CD8-positive, alpha-beta memory T cell (primary cell): ENCODE measurements at regions not wholly inside any gene's neighbourhood (a gene's known extent, or its start where the extent isn't known, plus 50 kb on each side); places are given as distances from the start of the nearest gene placed in this dataset.

Experiments
- CTCF ChIA-PET: fragments of 350-600 bp; sonication (Branson Sonifier 250); formaldehyde crosslinking; loops from one replicate; lab custom pipeline; 2021; ENCODE audit warnings: antibody characterized with exemption; lab: Charles Lee
- POLR2A ChIA-PET: fragments of 350-600 bp; sonication (Branson Sonifier 250); formaldehyde crosslinking; loops from one replicate; lab custom pipeline; 2021; ENCODE audit warnings: antibody characterized with exemption; lab: Charles Lee
- DNase-seq, 5 donors: peaks; one replicate each; pipeline versions ENCODE4 v3.0.0 to v3.0.0-alpha.2; 2020 to 2022; ENCODE audit warnings: mixed read lengths in 1 of 5
- H3K27ac ChIP-seq: one replicate; pipeline ENCODE4 v1.7.0; 2013; ENCODE audit warnings: low read depth, mild to moderate bottlenecking, low read length, moderate library complexity
- H3K27me3 ChIP-seq: 2 replicates; pipeline ENCODE4 v1.7.0; 2013; ENCODE audit warnings: low read length, mild to moderate bottlenecking; ENCODE audit not compliant: insufficient read depth, poor library complexity, severe bottlenecking
- H3K36me3 ChIP-seq: 2 replicates; pipeline ENCODE4 v1.7.0; 2013; ENCODE audit warnings: mild to moderate bottlenecking, low read length, moderate library complexity; ENCODE audit not compliant: insufficient read depth
- H3K4me1 ChIP-seq: 2 replicates; pipeline ENCODE4 v1.7.0; 2013; ENCODE audit warnings: mild to moderate bottlenecking, low read length, moderate library complexity; ENCODE audit not compliant: insufficient read depth
- H3K4me3 ChIP-seq: 2 replicates; pipeline ENCODE4 v1.7.0; 2013; ENCODE audit warnings: mild to moderate bottlenecking, low read length
- H3K9me3 ChIP-seq: 2 replicates; pipeline ENCODE4 v1.7.0; 2013; ENCODE audit warnings: mild to moderate bottlenecking, low read length
- H3K27ac Mint-ChIP-seq, 8 donors: one replicate each; pipeline ENCODE4 v1.8.0; 2020 to 2021; ENCODE audit warnings: mixed read lengths in 8 of 8, mild to moderate bottlenecking in 6 of 8, inconsistent platforms in 3 of 8, moderate library complexity in 3 of 8
- H3K27me3 Mint-ChIP-seq, 2 donors: one replicate each; pipeline ENCODE4 v1.8.0; 2020 to 2021; ENCODE audit warnings: mixed read lengths in 2 of 2, mild to moderate bottlenecking in 1 of 2, moderate library complexity in 1 of 2
- H3K36me3 Mint-ChIP-seq, 3 donors: one replicate each; pipeline ENCODE4 v1.8.0; 2020 to 2021; ENCODE audit warnings: mixed read lengths in 3 of 3, inconsistent platforms in 1 of 3, mild to moderate bottlenecking in 1 of 3
- H3K4me1 Mint-ChIP-seq, 3 donors: one replicate each; pipeline ENCODE4 v1.8.0; 2020 to 2021; ENCODE audit warnings: mixed read lengths in 3 of 3, inconsistent platforms in 1 of 3, mild to moderate bottlenecking in 1 of 3
- H3K4me3 Mint-ChIP-seq, 7 donors: one replicate each; pipeline ENCODE4 v1.8.0; 2020 to 2021; ENCODE audit warnings: mixed read lengths in 7 of 7, mild to moderate bottlenecking in 6 of 7, moderate library complexity in 4 of 7, inconsistent platforms in 2 of 7
- H3K9me3 Mint-ChIP-seq, 5 donors: one replicate each; pipeline ENCODE4 v1.8.0; 2020 to 2022; ENCODE audit warnings: mixed read lengths in 5 of 5, mild to moderate bottlenecking in 3 of 5, moderate library complexity in 2 of 5, inconsistent platforms in 1 of 5

- Histone ChIP-seq H3K4me1 (no peaks in the 10 kb centered on the region), H3K9me3 (no peaks in the 10 kb centered on the region), H3K36me3 (no peaks in the 10 kb centered on the region), H3K27me3 (no peaks in the 10 kb centered on the region), H3K4me3 (no peak overlapping the region), H3K27ac (no peak overlapping the region)
- no peaks in the 10 kb centered on the region for H3K4me1 Mint-ChIP-seq
- no peaks in the 10 kb centered on the region for H3K36me3 Mint-ChIP-seq
- ChIA-PET POLR2A (no interaction called here), CTCF (no interaction called here)
- H3K27ac Mint-ChIP-seq: no peak overlapping the region
- peaks cover 0 to 1% of the 10 kb centered on the region in 2 donors for H3K27me3 Mint-ChIP-seq
- H3K4me3 Mint-ChIP-seq: no peak overlapping the region
- DNase-seq: no peak
- peaks cover 0 to 2% (median 0%) of the 10 kb centered on the region in 5 donors for H3K9me3 Mint-ChIP-seq
Observed at GRCh38 chr5:98709681-98710080, 63.8 kb upstream of the RGMB start.

GRCh38 chr5:98713027-98713426 is 60.4 kb upstream of the RGMB start:
- Mint-ChIP-seq H3K27ac (no peak overlapping the region), H3K9me3 (peaks cover 0 to 4% (median 0%) of the 10 kb centered on the region in 5 donors)
- CTCF ChIA-PET: no interaction called here

GRCh38 chr5:98713856-98714255 is 59.6 kb upstream of the RGMB start:
- Mint-ChIP-seq H3K27ac (no peak overlapping the region), H3K4me3 (no peak overlapping the region), H3K9me3 (peaks cover 0 to 8% (median 4%) of the 10 kb centered on the region in 5 donors), H3K36me3 (no peaks in the 10 kb centered on the region), H3K27me3 (peaks cover 3% of the 10 kb centered on the region in 2 donors), H3K4me1 (no peaks in the 10 kb centered on the region)
- no peak overlapping the region for H3K4me3 ChIP-seq
- H3K27ac ChIP-seq: no peak overlapping the region
- POLR2A ChIA-PET: no interaction called here
- H3K9me3 ChIP-seq: no peaks in the 10 kb centered on the region
- H3K36me3 ChIP-seq: no peaks in the 10 kb centered on the region
- no peaks in the 10 kb centered on the region for H3K4me1 ChIP-seq
- H3K27me3 ChIP-seq: no peaks in the 10 kb centered on the region
- DNase-seq: no peak
- CTCF ChIA-PET: no interaction called here

More at GRCh38 chr5:98713027-98713426, 60.4 kb upstream of the RGMB start:
- H3K27me3 ChIP-seq: no peaks in the 10 kb centered on the region
- H3K27me3 Mint-ChIP-seq: peaks cover 1 to 3% of the 10 kb centered on the region in 2 donors
- no peaks in the 10 kb centered on the region for H3K9me3 ChIP-seq
- no peaks in the 10 kb centered on the region for H3K36me3 ChIP-seq
- H3K4me3 Mint-ChIP-seq: no peak overlapping the region
- H3K27ac ChIP-seq: no peak overlapping the region
- no peaks in the 10 kb centered on the region for H3K4me1 Mint-ChIP-seq
- no peaks in the 10 kb centered on the region for H3K4me1 ChIP-seq
- no peak for DNase-seq
- no peak overlapping the region for H3K4me3 ChIP-seq
- POLR2A ChIA-PET: no interaction called here
- no peaks in the 10 kb centered on the region for H3K36me3 Mint-ChIP-seq

GRCh38 chr5:98714710-98715288 is 58.7 kb upstream of the RGMB start:
- Histone ChIP-seq H3K27ac (no peak overlapping the region), H3K36me3 (no peaks in the 10 kb centered on the region), H3K4me1 (no peaks in the 10 kb centered on the region), H3K9me3 (no peaks in the 10 kb centered on the region), H3K4me3 (no peak overlapping the region), H3K27me3 (no peaks in the 10 kb centered on the region)
- peaks cover 3 to 7% of the 10 kb centered on the region in 2 donors for H3K27me3 Mint-ChIP-seq
- H3K4me1 Mint-ChIP-seq: no peaks in the 10 kb centered on the region
- ChIA-PET POLR2A (no interaction called here), CTCF (no interaction called here)
- no peak overlapping the region for H3K27ac Mint-ChIP-seq
- peaks cover 0 to 11% (median 7%) of the 10 kb centered on the region in 5 donors for H3K9me3 Mint-ChIP-seq
- no peak overlapping the region for H3K4me3 Mint-ChIP-seq
- no peak for DNase-seq
- H3K36me3 Mint-ChIP-seq: no peaks in the 10 kb centered on the region

GRCh38 chr5:98721231-98721928 is 52.1 kb upstream of the RGMB start:
- Mint-ChIP-seq H3K36me3 (no peaks in the 10 kb centered on the region), H3K27me3 (peaks cover 3 to 6% of the 10 kb centered on the region in 2 donors), H3K4me3 (no peak overlapping the region), H3K27ac (no peak overlapping the region), H3K4me1 (no peaks in the 10 kb centered on the region), H3K9me3 (peaks cover 3 to 11% (median 7%) of the 10 kb centered on the region in 5 donors)
- ChIA-PET POLR2A (no interaction called here), CTCF (no interaction called here)
- Histone ChIP-seq H3K4me1 (no peaks in the 10 kb centered on the region), H3K9me3 (no peaks in the 10 kb centered on the region), H3K36me3 (no peaks in the 10 kb centered on the region), H3K27ac (no peak overlapping the region), H3K4me3 (no peak overlapping the region), H3K27me3 (no peaks in the 10 kb centered on the region)
- no peak for DNase-seq

- Mint-ChIP-seq H3K9me3 (peaks cover 3 to 11% (median 7%) of the 10 kb centered on the region in 5 donors), H3K27ac (no peak overlapping the region), H3K4me1 (no peaks in the 10 kb centered on the region), H3K27me3 (peaks cover 5 to 6% of the 10 kb centered on the region in 2 donors), H3K36me3 (no peaks in the 10 kb centered on the region), H3K4me3 (no peak overlapping the region)
- no peaks in the 10 kb centered on the region for H3K27me3 ChIP-seq
- no peak overlapping the region for H3K27ac ChIP-seq
- ChIA-PET CTCF (no interaction called here), POLR2A (no interaction called here)
- no peaks in the 10 kb centered on the region for H3K36me3 ChIP-seq
- no peaks in the 10 kb centered on the region for H3K4me1 ChIP-seq
- DNase-seq: no peak
- H3K9me3 ChIP-seq: no peaks in the 10 kb centered on the region
- H3K4me3 ChIP-seq: no peak overlapping the region
Observed at GRCh38 chr5:98722188-98722587, 51.3 kb upstream of the RGMB start.

- H3K4me1 Mint-ChIP-seq: no peaks in the 10 kb centered on the region
- no peaks in the 10 kb centered on the region for H3K36me3 ChIP-seq
- no peaks in the 10 kb centered on the region for H3K4me1 ChIP-seq
- H3K27ac Mint-ChIP-seq: no peak overlapping the region
- H3K27ac ChIP-seq: no peak overlapping the region
- CTCF ChIA-PET: no interaction called here
- H3K9me3 ChIP-seq: no peaks in the 10 kb centered on the region
- H3K27me3 ChIP-seq: no peaks in the 10 kb centered on the region
- POLR2A ChIA-PET: no interaction called here
- H3K36me3 Mint-ChIP-seq: no peaks in the 10 kb centered on the region
- no peak overlapping the region for H3K4me3 Mint-ChIP-seq
- no peak overlapping the region for H3K4me3 ChIP-seq
- H3K27me3 Mint-ChIP-seq: peaks cover 6 to 11% of the 10 kb centered on the region in 2 donors
- H3K9me3 Mint-ChIP-seq: peaks cover 3 to 8% (median 7%) of the 10 kb centered on the region in 5 donors
- DNase-seq: no peak
Observed at GRCh38 chr5:98723061-98723460, 50.4 kb upstream of the RGMB start.
